HG03045 (cell line): ENCODE measurements at regions not wholly inside any gene's neighbourhood (a gene's known extent, or its start where the extent isn't known, plus 50 kb on each side); places are given as distances from the start of the nearest gene placed in this dataset.

Experiments used
- ATAC-seq: cut with Tn5 transposase; IDR thresholded peaks from one replicate; pipeline ENCODE4 v1.9.1; 2021; ENCODE audit warnings: mild to moderate bottlenecking, moderate library complexity; ENCODE audit not compliant: unreplicated experiment

DNA sequence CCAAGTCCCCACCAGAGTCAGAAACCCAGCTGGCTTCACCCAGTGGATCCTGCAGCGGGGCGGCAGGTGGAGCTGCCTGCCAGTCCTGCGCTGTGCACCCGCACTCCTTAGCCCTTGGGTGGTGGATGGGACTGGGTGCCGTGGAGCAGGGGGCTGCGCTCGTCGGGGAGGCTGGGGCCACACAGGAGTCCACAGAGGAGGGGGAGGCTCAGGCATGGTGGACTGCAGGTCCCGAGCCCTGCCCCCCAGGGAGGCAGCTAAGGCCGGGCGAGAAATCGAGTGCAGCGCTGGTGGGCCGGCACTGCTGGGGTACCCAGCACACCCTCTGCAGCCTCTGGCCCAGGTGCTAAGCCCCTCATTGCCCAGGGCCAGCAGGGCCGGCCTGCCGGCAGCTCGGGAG lies 144.6 kb upstream of the MGAT5 start:
- no peak for ATAC-seq

DNA sequence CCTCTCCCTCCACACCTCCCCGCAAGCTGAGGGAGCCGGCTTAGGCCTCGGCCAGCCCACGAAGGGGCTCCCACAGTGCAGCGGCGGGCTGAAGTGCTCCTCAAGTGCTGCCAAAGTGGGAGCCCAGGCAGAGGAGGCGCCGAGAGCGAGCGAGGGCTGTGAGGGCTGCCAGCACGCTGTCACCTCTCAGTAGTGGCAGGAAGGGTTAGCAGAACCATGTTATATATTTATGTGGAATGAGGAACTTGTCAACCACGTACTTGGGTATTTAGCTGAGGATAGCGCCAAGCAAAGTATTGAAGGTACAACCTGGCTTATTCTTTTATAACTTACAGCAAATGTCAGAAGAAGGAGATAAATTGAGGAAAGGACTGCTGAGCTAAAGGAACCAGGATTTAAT lies 144.1 kb upstream of the MGAT5 start:
- ATAC-seq: no peak

DNA sequence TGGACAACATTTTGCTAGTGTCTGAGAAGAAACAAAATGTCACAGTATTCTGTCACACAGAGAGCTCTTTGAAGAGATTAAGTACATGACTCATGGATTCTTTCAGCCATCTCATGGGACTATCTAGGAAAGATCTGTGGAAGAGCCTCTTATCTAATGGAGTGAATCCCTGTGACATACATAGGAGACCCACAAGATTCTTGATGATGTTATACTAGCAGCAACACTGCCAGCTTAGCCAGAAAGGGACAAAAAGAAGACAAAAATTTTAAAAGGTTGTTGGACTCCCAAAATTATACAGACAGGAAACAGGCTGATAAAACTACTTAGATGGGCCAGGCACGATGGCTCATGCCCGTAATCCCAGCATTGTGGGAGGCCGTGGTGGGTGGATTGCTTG lies 143.3 kb upstream of the MGAT5 start:
- ATAC-seq: no peak

DNA sequence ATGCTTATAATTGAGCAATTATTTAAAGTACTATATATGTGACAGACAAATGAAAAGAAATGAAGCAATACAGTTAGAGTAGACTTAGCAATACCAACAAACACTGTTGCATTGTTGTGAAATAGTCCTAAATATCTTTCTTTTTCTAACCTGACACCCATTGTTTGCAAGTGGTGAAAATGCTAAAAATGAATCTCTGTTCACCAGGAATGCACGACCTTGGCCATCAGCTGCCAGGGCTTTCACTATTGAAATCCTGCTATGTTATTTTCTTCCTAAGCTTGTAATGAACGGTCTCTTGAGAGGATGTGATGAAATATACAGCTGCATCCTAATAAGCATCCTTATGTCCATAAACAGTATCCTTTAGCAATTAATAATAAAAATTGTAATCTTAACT lies 136.2 kb upstream of the MGAT5 start:
- no peak for ATAC-seq

DNA sequence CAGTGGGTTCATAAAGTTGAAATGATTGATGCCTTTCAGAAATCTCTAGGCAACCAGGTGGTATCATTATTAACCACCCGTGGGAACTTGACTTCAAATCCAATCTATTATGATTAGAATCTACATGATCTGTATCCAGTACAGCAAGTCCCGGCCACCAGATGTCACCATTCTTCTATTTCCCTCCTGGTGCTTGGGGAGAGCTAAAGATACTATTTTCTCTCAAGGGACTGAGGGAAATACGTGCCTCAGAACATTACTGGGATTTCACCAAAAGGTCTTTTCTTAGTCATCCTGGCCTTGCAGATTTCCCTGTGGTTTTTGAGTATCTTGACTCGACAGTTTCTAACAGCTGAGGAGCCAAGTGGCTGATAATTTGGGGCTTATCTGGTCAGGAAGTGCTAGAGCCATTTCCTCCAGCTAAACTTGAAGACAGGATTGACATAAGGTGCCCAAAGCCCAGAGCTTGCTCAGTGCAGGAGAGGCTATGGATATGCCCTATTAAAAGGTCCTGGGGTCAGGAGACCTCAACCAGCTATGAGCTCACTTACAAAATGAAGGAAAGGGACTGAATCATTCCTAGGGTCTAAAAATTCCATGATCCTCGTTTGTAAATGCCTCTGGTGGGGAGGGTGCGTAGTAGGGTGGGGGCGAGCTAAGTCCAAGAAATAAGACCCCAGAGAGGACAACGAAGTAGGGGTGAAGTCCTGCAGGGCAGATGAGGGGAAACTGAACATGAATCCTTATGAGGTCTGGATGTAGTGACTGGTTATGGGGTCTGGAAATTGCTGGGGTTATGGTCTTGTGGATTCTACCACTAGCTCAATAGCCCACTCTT lies 135.4 kb upstream of the MGAT5 start:
- peak; percentile 37 for ATAC-seq

DNA sequence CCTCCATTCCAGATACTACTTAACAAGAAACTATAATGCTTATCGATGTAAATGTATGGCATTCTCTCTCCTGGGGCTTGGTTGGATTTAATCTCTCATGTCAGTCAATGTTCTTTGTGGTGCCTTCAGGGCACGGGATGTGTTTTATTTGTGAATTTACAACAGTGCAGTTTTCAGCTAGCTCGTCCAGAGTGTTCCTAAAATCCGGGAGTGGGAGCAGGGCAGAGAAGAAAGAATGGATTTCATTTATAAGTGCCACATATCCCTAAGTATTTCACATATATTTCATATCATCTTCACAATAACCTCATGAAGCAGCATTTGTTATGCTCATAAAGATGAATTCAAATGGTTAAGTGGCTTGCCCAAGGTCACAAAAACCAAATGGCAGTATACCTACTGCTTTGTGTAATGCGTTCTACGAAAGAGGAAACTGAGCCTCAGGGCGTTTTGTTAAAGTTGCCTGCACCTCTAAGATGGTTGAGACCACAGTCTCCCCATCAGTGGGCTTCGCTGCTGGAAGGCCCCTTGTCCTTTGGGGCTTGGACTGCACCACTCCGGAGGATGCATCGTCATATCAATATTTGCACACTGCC lies 134.7 kb upstream of the MGAT5 start:
- peak; percentile 2 for ATAC-seq

DNA sequence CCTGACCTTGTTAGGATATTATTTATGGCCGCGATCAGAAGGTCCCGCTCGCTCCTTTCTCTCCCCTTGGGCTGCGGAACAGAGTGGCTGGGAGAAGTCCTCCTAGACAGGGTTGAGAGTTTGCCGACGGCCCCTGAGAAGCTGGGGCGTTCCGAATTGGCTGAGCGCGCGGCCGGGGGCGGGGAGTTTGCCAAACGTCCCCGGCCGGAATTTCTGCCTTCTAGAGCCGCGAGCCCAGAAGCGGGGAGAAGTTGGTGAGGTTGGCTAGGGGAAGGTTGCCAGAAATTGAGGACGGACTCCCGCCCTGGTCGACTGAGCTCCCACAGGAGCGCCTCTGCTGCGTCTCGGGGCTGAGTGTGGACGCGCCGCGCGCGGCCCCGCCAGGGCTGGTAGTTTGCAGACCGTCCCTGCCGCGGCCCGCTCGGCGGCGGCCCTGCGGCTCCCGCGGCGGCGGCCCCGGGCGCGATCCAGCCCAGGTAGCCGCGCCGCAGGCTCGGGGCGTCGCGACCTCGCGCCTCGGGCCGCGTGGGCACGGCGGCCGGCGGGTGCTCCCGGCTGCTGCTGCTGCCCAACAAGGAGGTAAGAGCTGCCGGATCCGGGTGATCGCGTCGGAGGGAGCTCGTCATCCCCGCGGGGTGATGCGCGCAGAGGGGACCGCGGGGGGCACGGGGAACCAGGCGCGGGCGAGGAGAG lies 134.0 kb upstream of the MGAT5 start:
- peak; percentile 63 for ATAC-seq

DNA sequence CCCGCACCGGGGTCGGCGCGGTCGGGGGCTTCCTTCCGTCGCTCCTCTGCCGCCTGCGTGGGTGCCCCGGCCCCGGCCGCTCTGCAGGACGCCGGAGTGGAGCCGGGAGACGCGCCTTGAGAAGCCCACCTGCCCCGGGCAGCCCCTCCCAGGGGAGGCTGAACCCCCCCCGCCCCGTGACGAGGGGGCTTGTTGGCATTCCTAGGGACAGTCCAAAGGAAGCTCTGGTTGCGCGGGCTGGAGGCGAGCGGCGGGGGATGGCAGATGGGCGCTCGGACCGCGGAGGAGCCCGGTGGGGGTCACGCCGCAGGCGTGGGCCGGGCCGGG lies 133.5 kb upstream of the MGAT5 start:
- peak; percentile 7 for ATAC-seq

DNA sequence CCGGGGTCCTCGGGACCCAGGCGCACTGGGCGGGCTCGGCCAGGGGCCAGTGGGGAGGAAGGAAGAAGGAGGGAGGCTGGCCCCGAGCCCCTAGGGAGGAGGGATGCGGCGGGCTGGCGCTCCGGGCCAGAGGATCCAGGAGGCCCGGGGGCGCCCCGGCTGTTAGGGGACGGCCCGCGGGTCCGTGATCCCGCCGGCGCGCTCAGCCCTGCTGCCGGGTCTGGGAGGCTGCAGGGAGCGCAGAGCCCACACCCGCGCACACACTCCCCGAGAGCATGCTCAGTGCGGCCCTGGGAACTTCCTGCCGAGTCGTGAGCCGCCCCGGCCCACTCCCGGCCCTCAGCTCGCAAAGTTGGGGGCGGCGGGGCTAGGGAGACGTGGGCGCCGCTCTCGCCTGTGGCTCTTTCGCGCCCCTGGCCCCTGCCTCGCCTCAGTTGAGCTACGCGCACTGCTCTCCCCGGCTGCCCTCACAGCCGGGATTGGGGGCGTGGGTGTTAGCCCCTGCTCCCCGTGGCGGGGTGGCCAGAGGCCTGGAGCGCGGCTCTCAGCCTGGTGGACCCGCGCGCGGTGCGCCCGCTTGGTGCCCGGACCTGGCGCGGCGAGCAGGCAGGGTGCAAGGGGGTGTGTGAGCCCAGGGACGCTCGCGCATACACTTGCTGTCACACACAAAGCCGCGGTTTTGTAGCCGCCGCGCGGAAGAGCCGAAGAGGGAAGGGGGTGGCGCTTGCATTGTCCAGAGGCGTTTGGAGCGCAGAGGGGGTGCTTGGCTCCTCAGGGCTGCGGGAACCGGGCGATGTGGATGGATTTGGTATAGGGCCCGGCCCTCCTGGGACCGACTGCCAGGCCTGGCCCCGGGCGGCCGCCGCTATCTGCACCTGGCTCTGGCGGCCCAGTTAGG lies 132.9 kb upstream of the MGAT5 start:
- peak; percentile 60 for ATAC-seq

DNA sequence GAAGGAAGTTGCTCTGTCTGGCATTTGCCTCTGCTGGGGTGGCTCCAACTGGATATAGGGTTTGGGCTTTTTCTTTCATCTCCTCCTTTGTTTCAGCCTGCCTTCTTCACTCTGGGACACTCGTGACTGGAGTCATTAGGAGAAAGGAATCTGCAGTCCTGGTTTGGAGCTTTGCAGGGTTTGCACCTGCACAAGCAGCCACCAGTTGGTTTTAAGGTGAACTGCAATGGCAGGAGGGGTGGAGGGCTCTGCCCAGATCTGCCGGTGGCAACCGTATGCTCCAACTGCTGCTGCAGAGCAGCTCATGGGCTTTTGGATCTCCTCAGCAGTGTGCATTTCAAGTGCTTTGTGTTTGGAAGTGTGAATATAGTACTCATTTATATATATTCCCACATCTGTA lies 131.3 kb upstream of the MGAT5 start:
- ATAC-seq: no peak

DNA sequence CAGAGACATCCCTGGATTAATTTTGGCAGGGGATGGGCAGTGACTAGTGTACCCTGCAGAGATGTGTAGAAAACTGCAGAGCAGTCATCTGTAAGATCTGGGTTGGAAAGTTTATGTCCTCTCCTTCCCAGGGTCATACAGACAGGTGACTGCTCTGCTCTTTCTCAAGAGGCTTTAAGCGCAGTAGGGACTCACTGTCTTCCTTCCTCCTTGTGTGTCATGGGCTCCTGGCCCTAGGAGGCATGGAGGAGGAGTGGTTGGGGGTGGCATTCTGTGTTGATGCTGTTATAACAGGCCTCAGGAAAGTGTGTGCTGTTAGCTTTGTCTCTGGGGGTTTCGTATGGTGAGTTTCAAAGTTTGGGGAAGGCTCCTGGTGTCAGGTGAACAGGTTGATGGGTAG lies 130.5 kb upstream of the MGAT5 start:
- no peak for ATAC-seq

DNA sequence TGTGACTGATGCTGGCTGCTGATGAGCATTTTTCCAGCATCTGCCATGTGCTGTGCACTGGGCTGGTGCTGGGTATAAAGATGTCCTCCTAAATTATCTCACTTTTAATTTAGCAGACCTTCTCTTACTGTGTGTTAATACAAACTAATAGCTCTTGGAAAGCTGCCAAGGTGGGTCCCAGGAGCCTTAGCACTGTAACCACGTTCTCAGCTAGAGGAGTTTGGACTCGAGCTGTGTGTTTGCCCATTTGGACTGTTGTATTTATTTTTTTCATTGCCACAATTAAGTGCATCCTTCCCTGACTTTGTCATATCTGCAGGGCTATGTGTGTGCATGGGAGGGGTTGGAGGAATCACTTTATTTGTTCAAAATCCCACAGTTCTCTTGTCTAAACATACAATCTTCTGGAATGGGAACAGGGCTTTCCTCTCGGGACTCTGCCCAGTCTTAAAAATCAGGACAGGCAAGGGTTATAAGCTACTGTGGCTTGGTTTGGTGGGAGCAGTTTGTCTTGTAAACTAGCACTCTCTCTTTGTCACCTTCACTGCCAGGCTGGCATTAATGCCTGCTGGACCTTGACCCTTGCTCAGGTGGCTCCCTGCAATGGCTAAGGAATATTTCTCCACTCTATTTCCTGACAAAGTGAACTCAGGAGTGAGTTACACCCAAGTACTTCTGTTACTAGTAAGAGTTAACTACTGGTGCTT lies 129.7 kb upstream of the MGAT5 start:
- no peak for ATAC-seq

DNA sequence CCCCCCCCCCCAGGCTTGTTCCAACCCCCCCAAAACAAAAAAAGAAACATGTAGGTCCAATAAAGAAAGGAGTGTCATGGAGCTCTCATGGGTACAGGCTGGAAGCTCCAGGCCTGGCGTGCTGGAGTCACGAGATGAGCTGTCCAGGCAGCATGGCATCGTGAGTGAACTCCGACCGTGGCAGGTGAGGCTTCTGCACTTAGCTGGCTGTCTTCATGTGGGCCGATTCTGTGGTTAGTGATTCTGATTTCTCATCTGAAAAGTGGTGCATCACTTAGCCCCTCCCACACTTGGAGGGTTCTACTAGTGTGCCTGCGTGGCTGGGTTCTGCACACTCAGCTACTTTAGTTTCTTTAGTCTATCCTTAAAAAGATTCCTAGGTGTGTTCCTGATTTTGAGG lies 126.4 kb upstream of the MGAT5 start:
- no peak for ATAC-seq

DNA sequence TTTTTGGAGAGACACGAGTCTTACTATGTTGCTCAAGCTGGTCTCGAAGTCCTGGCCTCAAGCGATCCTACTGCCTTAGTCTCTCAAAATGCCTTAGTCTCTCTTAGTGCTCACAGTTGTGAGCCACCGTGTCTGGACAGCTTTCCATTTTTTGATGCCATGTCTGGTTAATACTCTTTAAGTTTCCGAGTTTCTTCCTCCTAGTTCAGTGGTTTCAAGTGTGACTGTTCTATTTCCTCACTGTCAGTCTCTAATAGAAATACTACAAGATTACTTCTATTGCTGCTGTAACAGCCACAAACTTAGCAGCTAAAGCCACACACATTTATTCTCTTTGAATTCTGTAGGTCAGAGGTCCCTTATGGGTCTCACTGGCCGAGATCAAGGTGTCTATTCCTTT lies 125.1 kb upstream of the MGAT5 start:
- ATAC-seq: no peak

DNA sequence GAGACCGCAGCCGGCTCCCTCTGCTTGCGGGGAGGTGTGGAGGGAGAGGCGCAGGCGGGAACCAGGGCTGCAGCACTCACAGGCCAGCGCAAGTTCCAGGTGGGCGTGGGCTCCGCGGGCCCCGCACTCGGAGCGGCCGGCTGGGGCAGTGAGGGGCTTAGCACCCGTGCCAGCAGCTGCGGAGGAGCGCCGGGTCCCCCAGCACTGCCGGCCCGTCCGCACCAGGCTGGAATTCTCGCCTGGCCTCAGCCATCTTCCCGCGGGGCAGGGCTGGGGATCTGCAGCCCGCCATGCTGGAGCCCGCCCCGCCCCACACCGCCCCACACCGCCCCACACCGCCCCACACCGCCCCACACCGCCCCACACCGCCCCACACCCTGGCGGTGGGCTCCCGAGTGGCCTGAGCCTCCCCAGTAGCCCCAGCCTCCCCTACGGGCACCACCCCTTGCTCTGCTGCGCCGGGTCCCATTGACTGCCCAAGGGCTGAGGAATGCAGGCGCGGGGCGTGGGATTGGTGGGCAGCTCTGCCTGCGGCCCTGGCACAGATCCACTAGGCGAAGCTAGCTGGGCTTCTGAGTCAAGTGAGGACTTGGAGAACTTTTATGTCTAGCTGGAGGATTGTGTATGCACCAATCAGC lies 123.9 kb upstream of the MGAT5 start:
- ATAC-seq: no peak

DNA sequence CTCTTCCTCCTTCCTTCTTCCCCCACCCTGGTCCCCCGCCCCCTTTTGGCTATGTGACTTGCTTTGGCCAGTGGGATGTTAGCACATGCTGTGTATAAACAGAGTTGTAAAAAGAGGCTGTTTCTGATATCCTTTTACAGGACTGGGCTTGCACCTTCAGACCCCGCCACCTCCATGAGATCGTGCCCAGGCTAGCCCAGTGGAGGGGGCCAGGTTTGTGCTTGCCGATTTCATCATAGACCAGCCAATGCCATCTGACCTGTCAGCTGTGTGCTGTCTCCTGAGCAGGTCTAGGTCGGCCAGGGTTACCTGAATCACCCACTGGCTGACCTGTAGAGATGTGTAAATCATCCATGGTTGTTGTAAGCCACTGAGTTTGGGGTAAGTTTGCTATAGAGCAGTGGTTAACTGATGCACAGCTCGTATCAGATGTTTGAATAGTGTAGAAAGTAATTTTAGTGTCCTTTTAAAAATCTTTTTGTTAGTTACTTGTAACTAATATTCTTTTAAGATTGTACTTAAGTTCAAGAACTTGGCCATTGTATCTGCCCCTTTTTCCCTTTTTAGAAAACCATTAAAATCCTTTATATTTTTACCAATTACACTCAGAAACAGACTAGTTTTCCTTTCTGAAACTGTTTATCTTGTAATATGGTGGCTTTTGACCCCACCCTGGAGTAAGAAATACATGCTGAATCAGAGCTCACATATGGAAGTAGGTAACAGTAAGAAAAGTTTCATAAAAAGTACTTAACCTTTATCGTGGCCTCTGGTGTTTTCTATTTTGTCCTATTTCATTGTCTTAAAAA lies 122.0 kb upstream of the MGAT5 start:
- ATAC-seq: no peak

DNA sequence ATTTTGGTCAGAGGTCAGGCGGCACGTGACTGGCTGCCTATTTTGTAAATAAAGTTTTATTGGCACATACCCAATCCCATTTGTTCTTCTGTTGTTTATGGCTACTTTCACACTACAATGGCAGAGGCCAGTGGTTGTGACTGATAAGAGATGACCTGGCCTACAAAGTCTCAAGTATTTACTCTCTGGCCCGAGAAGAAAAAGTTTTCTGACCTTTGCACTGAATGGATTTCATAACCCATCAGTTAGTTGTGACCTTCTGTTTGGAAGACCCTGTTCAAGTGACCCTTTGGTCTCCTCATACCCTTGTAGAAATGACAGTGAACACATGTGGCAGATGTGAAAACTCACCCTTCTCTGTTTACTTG lies 121.4 kb upstream of the MGAT5 start:
- no peak for ATAC-seq

DNA sequence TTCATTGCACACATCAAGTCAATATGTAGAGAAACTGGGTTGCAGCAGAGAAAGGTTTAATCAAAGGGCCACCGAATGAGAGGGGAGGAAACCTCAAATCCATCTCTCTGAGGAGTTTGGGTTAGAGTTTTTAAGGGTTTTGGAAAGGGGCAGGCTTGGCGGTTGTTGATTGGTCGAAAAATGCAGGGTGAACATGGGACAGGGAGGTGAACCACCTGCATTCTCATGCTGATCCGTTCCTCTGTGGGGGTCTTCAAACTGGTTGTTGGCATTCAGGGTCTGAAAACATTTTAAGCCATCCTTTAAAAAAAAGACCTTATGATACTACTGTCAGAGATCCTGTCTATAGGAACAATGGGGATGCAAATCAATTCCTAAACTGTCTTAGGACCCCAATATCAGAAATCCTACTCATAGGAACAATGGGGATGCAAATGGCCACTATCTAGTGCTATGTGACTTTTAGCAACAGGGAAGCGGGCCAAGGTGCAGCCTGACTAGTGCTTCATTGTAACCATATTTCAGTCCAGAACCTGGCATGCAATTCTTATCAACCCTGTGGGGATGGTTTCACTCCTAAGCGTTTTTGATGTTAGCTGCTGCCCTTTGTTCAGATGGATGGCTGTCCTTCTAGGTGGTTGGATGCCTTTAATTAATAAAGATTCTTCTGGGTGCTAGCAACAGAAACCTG lies 120.1 kb upstream of the MGAT5 start:
- ATAC-seq: no peak

DNA sequence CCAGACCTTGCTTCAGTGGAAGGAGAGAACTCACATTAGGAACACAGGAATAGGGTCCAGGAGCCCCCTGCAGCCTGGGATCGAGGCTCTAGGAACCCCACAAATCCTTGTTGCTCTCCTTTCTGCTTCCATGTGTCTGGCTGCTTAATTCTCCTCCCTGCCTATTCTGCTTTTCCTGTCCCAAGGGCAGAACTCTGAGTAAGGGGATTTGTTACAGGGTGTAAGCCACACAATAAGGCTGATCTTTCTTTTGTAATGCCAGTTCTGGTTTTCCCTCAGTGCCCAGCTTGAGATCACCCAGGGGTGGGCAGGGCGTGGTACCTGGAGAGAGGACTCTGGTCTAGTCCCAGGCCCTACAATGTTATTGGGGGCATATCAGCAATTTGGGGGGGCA lies 119.6 kb upstream of the MGAT5 start:
- no peak for ATAC-seq
